Right cardiac atrium (tissue), 5 donors: ENCODE measurements at regions not wholly inside any gene's neighbourhood (a gene's known extent, or its start where the extent isn't known, plus 50 kb on each side); places are given as distances from the start of the nearest gene placed in this dataset.
"Not testable (repeated sequence)": the region's sequence is repeated elsewhere in the genome, so short reads cannot be mapped to it uniquely, and the experiment has no call there.

Experiments
- ATAC-seq, 2 donors: fragments of 200-7000 bp; cut with Tn5 transposase; one replicate each; pipeline versions ENCODE4 v1.8.0 to v1.9.1; 2020; ENCODE audit warnings: moderate library complexity in 2 of 2, mild to moderate bottlenecking in 1 of 2
- DNase-seq, 3 donors: peaks; one replicate each; pipeline ENCODE4 v3.0.0-alpha.2; 2020
- H3K27ac ChIP-seq: one replicate; pipeline ENCODE4 v1.5.1; 2013; ENCODE audit warnings: mild to moderate bottlenecking, low read length, control low read depth, moderate library complexity
- H3K27me3 ChIP-seq: one replicate; pipeline ENCODE4 v1.6.1; 2013; ENCODE audit not compliant: control insufficient read depth, insufficient read depth
- H3K4me1 ChIP-seq: one replicate; pipeline ENCODE4 v1.6.1; 2013; ENCODE audit warnings: low read length; ENCODE audit not compliant: control insufficient read depth, insufficient read depth
- H3K4me3 ChIP-seq: one replicate; pipeline ENCODE4 v1.5.1; 2013; ENCODE audit warnings: low read length, control low read depth
- H3K9me3 ChIP-seq: one replicate; pipeline ENCODE4 v1.6.1; 2013; ENCODE audit warnings: low read length; ENCODE audit not compliant: control insufficient read depth
- WGBS: extraction: QIAGEN DNeasy Blood & Tissue Kit; methylation state at CpG from one replicate; pipeline ENCODE4 v1.1.7; 2013; 5-methylcytosine and 5-hydroxymethylcytosine counted together
- intact Hi-C, 4 donors: fragments of 100-400 bp; cut with DNase I; formaldehyde crosslinking; loops; one replicate each; pipeline versions ENCODE4 v1.11.0 to v1.14.0; 2022 to 2023
- donor health status: healthy with polysubstance abuse.
- donor health status: DM: no; HTN: yes; CAD: no.
- donor health status: DM: no; HTN: no; CAD: no.
- donor health status: DM: no; HTN: yes; CAD: no; lungs with severe emphysema.
- donor health status: DM: yes; HTN: yes; CAD: no.

DNA sequence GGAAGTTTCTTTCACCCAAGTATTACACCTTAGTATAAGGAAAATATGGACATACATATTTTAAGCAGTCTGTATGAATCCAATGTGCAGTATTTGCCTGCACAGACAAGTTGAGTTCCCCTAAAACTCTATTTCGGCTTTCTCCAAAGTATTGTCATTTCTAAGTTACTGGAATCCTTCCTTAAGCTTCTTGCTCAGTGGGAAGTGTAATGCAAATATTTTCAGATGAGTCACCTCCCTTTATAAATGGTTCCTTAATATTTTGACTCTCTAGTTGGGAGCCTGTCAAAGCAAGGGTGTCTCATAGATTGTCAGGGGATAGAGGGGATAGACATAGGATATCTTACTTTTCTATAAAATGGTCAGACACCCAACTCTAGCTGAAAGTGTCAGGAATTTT, 178.6 kb downstream of the NAA11 start:
- Histone ChIP-seq H3K9me3 (no peaks in the 10 kb centered on the region), H3K27me3 (no peaks in the 10 kb centered on the region), H3K27ac (no peak overlapping the region), H3K4me1 (no peaks in the 10 kb centered on the region), H3K4me3 (no peak overlapping the region)
- intact Hi-C loops, result no loop called here
- ATAC-seq (no peak), DNase-seq (no peak)
- 89% methylated on average over 1 of the region's 1 CpG for WGBS

DNA sequence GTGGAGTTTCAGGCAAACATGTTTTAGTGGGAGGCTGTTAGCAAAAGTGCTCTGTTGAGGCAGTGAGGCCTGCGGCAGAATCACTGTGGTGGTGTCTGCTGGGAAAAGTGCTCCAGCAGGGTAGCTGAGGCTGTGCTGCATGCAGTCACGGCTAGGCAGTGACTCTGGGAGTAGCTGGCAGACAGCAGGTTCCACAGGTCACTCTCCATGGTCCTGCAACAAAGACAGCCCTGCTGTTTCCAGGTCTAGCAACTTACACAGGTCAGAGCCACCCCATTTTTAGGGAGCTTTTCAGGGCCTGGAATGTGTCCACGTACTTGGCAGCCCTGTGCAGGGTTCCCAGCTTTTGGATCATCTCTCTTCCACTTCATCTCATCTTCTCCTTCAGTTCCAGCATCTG, 184.3 kb downstream of the NAA11 start:
- DNase-seq (no peak), ATAC-seq (no peak)
- Histone ChIP-seq H3K9me3 (no peaks in the 10 kb centered on the region), H3K4me1 (no peaks in the 10 kb centered on the region), H3K4me3 (no peak overlapping the region), H3K27ac (no peak overlapping the region), H3K27me3 (no peaks in the 10 kb centered on the region)
- intact Hi-C loops, result no loop called here
- WGBS, result 50% methylated on average over 3 of the region's 3 CpGs

DNA sequence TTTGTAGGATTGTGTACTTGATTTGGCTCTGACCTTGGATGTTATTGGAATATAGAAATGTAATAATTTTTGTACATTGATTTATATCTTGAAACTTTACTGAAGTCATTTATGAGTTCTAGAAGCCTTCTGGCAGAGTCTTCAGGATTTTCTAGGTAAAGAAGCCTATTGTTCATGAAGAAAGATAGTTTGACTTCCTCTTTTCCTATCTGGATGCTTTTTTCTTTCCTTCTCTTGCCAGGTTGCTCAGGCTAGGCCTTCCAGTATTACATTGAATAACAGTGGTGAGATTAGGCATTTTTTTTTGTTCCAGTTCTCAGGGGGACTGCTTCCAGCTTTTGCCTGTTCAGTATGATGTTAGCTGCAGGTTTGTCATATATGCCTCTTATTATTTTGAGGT, 191.1 kb downstream of the NAA11 start:
- DNase-seq, result no peak

DNA sequence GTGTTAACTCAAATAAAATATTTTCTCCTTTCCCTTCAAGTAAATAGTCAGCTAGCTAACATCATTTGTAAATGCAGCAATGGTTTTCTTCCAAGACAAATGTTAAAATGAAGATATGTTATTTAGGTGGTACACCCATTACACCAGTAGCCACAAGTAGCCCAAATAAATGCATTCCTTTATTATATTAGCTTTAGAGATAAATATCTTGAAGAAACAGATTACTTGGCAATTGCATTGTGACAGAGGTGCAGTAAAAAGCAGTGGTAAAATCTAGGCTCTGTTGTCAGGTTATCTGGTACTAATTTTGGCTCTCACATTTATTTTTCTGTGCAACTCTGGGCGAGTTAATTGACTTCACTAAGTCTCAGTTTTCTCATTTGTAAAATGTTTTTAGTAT, 193.0 kb downstream of the NAA11 start:
- intact Hi-C loops, result no loop called here
- Histone ChIP-seq H3K9me3 (no peaks in the 10 kb centered on the region), H3K4me3 (no peak overlapping the region), H3K27ac (no peak overlapping the region), H3K27me3 (no peaks in the 10 kb centered on the region), H3K4me1 (no peaks in the 10 kb centered on the region)
- no peak for DNase-seq
- ATAC-seq, result no peak
- 74% methylated on average over 1 of the region's 1 CpG for WGBS

More for the DNA sequence above, 191.1 kb downstream of the NAA11 start:
- ATAC-seq, result no peak
- no peak overlapping the region for H3K4me3 ChIP-seq
- H3K27me3 ChIP-seq, result no peaks in the 10 kb centered on the region
- H3K27ac ChIP-seq, result no peak overlapping the region
- no peaks in the 10 kb centered on the region for H3K4me1 ChIP-seq
- intact Hi-C loops, result no loop called here
- no peaks in the 10 kb centered on the region for H3K9me3 ChIP-seq

DNA sequence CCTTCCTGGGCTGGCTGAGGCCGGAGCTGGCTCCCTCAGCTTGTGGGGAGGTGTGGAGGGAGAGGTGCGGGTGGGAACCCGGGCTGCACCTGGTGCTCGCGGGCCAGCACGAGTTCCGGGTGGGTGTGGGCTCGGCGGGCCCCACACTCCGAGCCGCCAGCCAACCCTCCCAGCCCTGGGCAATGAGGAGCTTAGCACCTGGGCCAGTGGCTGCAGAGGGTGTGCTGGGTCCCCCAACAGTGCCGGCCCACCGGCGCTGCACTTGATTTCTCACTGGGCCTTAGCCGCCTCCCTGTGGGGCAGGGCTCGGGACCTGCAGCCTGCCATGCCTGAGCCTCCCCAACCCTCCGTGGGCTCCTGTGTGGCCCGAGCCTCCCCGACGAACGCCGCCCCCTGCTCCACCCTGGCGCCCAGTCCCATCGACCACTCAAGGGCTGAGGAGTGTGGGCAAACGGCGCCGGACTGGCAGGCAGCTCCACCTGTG, 182.7 kb upstream of the PAQR3 start:
- H3K9me3 ChIP-seq, result no peaks in the 10 kb centered on the region
- no peak overlapping the region for H3K27ac ChIP-seq
- no peak overlapping the region for H3K4me3 ChIP-seq
- intact Hi-C loops, result no loop called here
- DNase-seq (peak in 2 of 3 donors; percentile 23 to 31), ATAC-seq (no peak)
- H3K27me3 ChIP-seq, result no peaks in the 10 kb centered on the region
- 95% methylated on average over 27 of the region's 27 CpGs for WGBS
- H3K4me1 ChIP-seq, result no peaks in the 10 kb centered on the region

DNA sequence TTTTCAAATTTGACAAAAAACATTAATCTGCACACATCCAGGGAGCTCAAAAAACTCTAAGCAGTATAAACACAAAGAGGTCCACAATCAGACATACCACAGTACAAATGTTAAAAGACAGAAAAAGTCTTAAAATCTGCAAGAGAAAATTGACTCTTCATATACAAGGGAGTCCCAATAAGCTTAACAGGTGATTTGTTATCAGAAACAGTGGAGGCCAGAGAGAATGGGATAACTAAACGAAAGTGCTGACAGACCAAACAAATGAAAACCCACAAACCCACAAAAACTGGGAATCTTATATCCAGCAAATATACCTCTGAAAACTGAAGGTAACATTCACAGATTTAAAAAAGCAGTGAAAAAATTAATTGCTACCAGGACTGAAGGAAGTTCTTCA, 182.0 kb upstream of the PAQR3 start:
- WGBS, result 87% methylated on average over 1 of the region's 1 CpG
- Histone ChIP-seq H3K27me3 (no peaks in the 10 kb centered on the region), H3K4me1 (no peaks in the 10 kb centered on the region), H3K4me3 (no peak overlapping the region), H3K27ac (no peak overlapping the region), H3K9me3 (no peaks in the 10 kb centered on the region)
- ATAC-seq (no peak), DNase-seq (no peak)
- intact Hi-C loops, result no loop called here

DNA sequence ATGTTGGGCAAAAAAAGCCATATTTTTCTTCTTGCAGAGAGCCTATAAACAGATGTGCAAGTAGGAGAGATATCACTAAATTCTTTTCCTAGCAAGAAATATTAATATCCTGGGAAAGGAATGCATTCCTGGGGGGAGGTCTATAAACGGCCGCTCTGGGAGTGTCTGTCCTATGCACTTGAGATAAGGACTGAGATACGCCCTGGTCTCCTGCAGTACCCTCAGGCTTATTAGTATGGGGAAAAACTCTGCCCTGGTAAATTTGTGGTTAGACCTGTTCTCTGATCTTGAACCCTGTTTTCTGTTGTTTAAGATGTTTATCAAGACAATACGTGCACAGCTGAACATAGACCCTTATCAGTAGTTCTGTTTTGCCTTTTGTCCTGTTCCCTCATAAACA, 177.8 kb upstream of the PAQR3 start:
- ATAC-seq, H3K27ac ChIP-seq, H3K4me3 ChIP-seq, H3K4me1 ChIP-seq, H3K27me3 ChIP-seq, intact Hi-C loops, H3K9me3 ChIP-seq, DNase-seq: not testable (repeated sequence)
- 68% methylated on average over 4 of the region's 4 CpGs for WGBS

DNA sequence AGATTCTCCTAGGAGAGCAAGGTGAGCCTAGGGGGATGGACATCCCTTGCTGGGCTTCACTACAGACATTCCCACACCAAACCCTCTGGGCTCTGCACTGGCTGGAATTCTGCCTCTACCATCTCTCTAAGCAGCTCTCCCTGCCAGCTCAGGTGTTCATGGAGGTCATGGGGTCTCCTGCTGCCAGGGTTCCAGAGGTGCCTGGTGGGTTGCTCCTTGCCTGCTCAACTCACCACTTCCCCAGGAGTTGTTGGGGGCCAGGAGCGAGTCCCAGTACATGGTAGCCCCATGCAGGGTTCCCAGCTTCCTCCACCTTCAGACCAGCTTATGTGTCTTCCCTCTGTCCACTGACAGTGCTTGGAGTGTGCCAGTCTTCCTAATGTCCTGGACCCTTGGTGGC, 167.8 kb upstream of the PAQR3 start:
- 93% methylated on average over 1 of the region's 1 CpG for WGBS
- no peaks in the 10 kb centered on the region for H3K4me1 ChIP-seq
- intact Hi-C loops, result no loop called here
- H3K27ac ChIP-seq, result no peak overlapping the region
- no peaks in the 10 kb centered on the region for H3K27me3 ChIP-seq
- no peak for ATAC-seq
- no peak overlapping the region for H3K4me3 ChIP-seq
- DNase-seq, result no peak
- H3K9me3 ChIP-seq, result no peaks in the 10 kb centered on the region

DNA sequence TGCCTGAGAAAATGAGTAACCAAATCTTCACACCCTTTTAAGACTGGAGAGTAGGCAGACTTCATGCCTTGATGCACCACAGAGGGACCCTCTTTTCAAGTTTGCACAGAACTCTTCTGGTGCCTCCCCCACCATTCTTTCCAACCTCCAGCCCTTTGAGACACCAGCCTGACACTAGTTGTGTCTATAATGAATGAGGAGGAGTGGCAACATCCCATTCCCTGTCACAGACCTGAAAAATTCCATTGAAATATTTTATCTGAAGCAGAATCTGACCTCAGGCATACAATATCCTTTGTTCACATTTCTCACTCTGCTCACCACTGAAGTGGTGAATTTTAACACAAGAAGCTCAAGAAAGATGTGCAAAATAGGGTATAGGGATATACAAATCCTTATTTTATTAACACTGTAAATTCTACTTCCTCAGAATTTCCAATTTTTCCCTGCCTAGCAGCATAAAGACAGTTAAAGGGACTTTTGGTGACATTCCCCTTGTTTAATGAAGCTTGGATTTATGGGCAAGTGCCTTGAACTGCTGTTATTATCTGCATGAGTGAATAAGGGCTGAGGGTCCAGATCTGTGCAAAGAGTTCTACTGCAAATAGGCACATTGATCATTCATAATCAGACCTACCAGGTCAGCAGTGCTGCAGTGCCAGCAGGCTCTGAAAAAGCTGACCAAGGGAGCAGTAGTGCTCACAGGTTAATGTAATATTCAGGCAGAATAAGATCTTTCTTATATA, 149.9 kb upstream of the PAQR3 start:
- no peak for DNase-seq
- H3K4me1 ChIP-seq, result no peaks in the 10 kb centered on the region
- H3K27me3 ChIP-seq, result no peaks in the 10 kb centered on the region
- H3K27ac ChIP-seq, result no peak overlapping the region
- ATAC-seq, result no peak
- intact Hi-C loops, result no loop called here
- no peak overlapping the region for H3K4me3 ChIP-seq
- no peaks in the 10 kb centered on the region for H3K9me3 ChIP-seq

DNA sequence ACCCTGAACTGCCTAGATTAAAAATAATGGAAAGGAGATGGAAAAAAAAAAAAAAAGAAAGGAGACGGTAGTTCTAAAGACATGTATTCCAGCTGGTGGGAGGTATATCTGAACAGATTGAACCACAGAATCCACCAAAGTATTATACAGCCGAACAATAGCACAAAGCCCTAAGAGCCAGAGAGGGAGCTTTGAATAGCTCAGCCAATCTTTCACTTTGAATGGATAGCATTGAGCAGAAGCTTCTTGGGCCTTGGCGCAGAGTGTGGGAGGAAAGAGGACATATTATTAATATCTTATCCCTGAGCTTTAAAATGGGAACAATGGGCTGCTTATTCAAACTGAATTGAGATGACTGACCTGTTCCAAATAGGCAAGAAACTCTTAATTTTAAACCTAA, 147.8 kb upstream of the PAQR3 start:
- WGBS, result 61% methylated on average over 3 of the region's 3 CpGs
- DNase-seq, result no peak
- H3K27ac ChIP-seq, result no peak overlapping the region

DNA sequence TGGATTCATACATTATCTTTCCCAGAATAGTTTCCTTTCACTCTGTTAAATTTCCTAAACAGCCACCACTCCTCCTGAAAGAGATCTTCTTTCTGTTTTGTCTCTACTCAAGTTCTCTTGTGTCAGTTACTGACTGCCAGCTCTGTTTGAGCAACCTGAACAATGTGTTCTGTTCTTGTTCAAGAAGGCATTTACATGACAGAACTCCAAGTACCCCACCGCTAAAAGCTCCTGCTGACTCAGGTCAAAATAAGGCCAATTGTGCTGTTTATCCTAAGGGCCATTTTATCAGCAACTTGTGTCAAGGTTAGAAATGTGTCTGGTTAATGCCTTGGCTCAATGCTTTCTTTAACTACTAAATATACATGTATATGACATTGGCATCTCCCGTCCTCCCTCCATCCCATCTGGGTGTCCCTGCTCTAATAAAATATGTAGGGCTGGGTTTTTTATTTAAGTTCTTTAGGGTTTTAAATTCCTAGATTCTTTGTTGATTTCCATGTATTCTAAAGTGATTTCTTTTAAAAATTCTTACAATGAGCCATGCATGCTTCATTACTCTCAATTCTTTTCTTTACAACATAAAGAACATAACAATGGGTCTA, 144.3 kb upstream of the PAQR3 start:
- H3K27me3 ChIP-seq, result no peaks in the 10 kb centered on the region
- H3K4me1 ChIP-seq, result no peaks in the 10 kb centered on the region
- H3K9me3 ChIP-seq, result no peaks in the 10 kb centered on the region
- no peak overlapping the region for H3K27ac ChIP-seq
- intact Hi-C loops, result no loop called here
- H3K4me3 ChIP-seq, result no peak overlapping the region
- ATAC-seq, result peak; percentile 70 to 95
- WGBS, result 32% methylated on average over 2 of the region's 2 CpGs
- no peak for DNase-seq

More for the DNA sequence above, 147.8 kb upstream of the PAQR3 start:
- intact Hi-C loops, result no loop called here
- ATAC-seq, result no peak
- Histone ChIP-seq H3K27me3 (no peaks in the 10 kb centered on the region), H3K4me3 (no peak overlapping the region), H3K9me3 (no peaks in the 10 kb centered on the region), H3K4me1 (no peaks in the 10 kb centered on the region)
